K562 (cell line): ENCODE measurements at regions not wholly inside any gene's neighbourhood (a gene's known extent, or its start where the extent isn't known, plus 50 kb on each side); places are given as distances from the start of the nearest gene placed in this dataset.

Experiments
- CSDE1 ChIP-seq, 2 experiments: fragments of 450-650 bp; IDR thresholded peaks; 2 replicates each; pipeline ENCODE4 v1.6.1; 2016; ENCODE audit warnings: mild to moderate bottlenecking in 1 of 2
- EZH2 ChIP-seq: IDR thresholded peaks from 2 replicates; pipeline ENCODE4 v1.6.1; 2012; ENCODE audit warnings: low read depth, mild to moderate bottlenecking, inconsistent platforms, low read length, borderline replicate concordance
- NCOA4 ChIP-seq: fragments of 450-650 bp; IDR thresholded peaks from 2 replicates; pipeline ENCODE4 v1.6.1; 2018; ENCODE audit warnings: mild to moderate bottlenecking; ENCODE audit not compliant: partially characterized antibody
- NCOR1 ChIP-seq: fragments of 450-650 bp; IDR thresholded peaks from 2 replicates; pipeline ENCODE4 v1.6.1; 2016; ENCODE audit warnings: mild to moderate bottlenecking, moderate library complexity
- TAF1 ChIP-seq: IDR thresholded peaks from 2 replicates; pipeline ENCODE4 v1.6.1; 2011; ENCODE audit warnings: mild to moderate bottlenecking, low read length, moderate library complexity; ENCODE audit not compliant: insufficient read depth, control insufficient read depth, severe bottlenecking; ENCODE audit errors: extremely low read depth
- TRIM28 ChIP-seq: fragments of 450-650 bp; IDR thresholded peaks from 2 replicates; pipeline ENCODE4 v1.6.1; 2017
- ZNF124 ChIP-seq: sonication (generic); formaldehyde crosslinking; IDR thresholded peaks from 2 replicates; pipeline ENCODE4 v1.8.1; 2022; ENCODE audit warnings: missing genetic modification reagents

GRCh38 chr1:30316056-30316455, 407.3 kb downstream of the MATN1 start:
- TF ChIP-seq ZNF124 (CRISPR knock-in tag): no peak
- TF ChIP-seq TRIM28: no peak
- no peak for TF ChIP-seq NCOR1
- TF ChIP-seq NCOA4: no peak
- no peak for TF ChIP-seq TAF1
- no peak for TF ChIP-seq CSDE1 (IDR thresholded peaks at IDR 0.05)
- no peak for TF ChIP-seq EZH2
